AG04449 (cell line): ENCODE measurements at regions not wholly inside any gene's neighbourhood (a gene's known extent, or its start where the extent isn't known, plus 50 kb on each side); places are given as distances from the start of the nearest gene placed in this dataset.

ENCODE experiments used
- CTCF ChIA-PET: fragments of 350-600 bp; formaldehyde crosslinking; extraction: SDS; loops from one replicate; lab custom pipeline; 2021; ENCODE audit warnings: antibody characterized with exemption; lab: Yijun Ruan, JAX
- POLR2A ChIA-PET: fragments of 400-600, 350-600 bp; formaldehyde crosslinking; extraction: SDS; loops from one replicate; lab custom pipeline; 2020; ENCODE audit warnings: antibody characterized with exemption, inconsistent platforms; lab: Yijun Ruan, JAX
- DNase-seq: peaks from one replicate; pipeline ENCODE4 v3.0.0-alpha.2; 2010; ENCODE audit warnings: low read depth, low spot score
- H3K4me3 ChIP-seq: 2 replicates; pipeline ENCODE4 v1.5.1; 2011; ENCODE audit warnings: low read depth, mild to moderate bottlenecking, control low read depth, low read length
- TF ChIP-seq, protein P1 (sequence below): IDR thresholded peaks from one replicate; pipeline ENCODE4 v1.5.1; 2011; ENCODE audit warnings: mild to moderate bottlenecking, moderate library complexity, low read length, control low read depth, inconsistent platforms; ENCODE audit not compliant: insufficient read depth; ENCODE audit errors: missing control alignments

DNA sequence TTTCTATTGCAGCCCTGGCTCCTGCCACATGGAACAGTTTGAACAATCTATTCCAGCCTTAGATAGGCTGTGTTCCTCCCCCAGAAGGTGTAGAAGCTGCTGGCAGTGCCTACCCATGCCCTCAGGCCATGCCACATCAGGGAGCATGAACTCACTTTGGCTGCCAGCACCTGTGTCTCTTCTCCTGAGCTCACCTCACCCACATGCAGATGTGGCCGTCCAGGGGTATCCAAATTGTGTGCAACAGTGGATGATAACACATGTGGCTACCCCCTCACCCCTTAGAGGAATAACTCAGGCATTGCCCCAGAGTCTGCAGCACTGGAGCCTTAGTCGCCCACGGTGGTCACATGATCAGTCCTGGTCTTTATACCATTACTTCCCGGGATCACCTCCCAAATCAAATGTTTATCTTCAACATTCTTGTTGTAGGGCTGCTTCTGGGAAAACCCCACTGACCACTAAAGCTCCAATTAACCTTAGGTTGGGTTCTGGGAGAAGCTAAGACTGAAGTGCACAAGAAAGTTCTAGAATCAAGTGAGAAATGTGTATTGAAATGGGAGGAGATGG is 110.4 kb downstream of the BANF2 start:
- ChIA-PET CTCF (interaction anchor here (1.0 to 2.0 kb wide), 4 partner anchors 10 to 29 kb away, joined by 3 to 7 read pairs (median 4); no protein-coding TSS in a partner anchor), POLR2A (interaction anchor here (0.8 to 1.4 kb wide), 2 partner anchors 8 to 33 kb away, joined by 3 to 4 read pairs; no protein-coding TSS in a partner anchor)
- H3K4me3 ChIP-seq, result no peak overlapping the region
- TF ChIP-seq, protein P1, sequence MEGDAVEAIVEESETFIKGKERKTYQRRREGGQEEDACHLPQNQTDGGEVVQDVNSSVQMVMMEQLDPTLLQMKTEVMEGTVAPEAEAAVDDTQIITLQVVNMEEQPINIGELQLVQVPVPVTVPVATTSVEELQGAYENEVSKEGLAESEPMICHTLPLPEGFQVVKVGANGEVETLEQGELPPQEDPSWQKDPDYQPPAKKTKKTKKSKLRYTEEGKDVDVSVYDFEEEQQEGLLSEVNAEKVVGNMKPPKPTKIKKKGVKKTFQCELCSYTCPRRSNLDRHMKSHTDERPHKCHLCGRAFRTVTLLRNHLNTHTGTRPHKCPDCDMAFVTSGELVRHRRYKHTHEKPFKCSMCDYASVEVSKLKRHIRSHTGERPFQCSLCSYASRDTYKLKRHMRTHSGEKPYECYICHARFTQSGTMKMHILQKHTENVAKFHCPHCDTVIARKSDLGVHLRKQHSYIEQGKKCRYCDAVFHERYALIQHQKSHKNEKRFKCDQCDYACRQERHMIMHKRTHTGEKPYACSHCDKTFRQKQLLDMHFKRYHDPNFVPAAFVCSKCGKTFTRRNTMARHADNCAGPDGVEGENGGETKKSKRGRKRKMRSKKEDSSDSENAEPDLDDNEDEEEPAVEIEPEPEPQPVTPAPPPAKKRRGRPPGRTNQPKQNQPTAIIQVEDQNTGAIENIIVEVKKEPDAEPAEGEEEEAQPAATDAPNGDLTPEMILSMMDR, result no peak
- DNase-seq, result peak; percentile 59

DNA sequence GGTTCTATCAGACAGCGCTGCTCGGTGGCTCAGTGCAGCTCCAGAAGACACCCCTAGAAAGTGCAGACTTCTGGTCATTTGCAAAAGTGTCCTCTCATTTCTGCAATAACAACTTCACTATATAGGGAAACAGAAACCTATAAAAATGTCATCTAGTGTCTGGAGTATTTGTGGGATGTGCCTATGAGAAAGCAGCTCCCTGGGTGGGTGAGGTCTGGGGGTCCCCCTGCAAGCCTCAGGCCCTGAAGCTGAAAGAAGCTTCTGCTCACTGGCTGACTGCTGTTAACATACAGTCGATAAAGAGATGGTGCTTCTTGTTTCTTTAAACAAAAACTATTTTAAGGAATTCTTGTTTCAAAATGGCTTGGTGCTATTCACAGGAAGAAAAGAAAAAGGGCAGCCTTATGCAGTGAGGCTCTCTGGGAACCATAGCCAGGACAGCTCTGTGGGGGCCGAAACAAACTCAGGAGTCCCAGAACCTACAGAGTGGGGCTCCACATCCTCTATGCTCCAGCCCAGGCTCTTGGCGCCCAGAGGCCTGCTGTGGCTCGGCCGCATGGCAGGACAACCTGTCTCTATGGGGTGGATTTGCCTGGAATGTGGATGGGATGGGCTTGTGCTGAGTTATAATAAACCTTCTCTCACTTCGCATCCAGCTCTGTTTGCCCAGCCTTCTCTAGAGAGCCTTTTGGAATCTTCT is 109.7 kb downstream of the BANF2 start:
- ChIA-PET POLR2A (interaction anchor here (0.8 to 1.4 kb wide), 2 partner anchors 9 to 34 kb away, joined by 3 to 4 read pairs; no protein-coding TSS in a partner anchor), CTCF (interaction anchor here (1.0 to 2.0 kb wide), 5 partner anchors 11 to 30 kb away, joined by 3 to 7 read pairs (median 3); no protein-coding TSS in a partner anchor)
- H3K4me3 ChIP-seq, result no peak overlapping the region
- TF ChIP-seq, protein P1, result no peak
- no peak for DNase-seq

DNA sequence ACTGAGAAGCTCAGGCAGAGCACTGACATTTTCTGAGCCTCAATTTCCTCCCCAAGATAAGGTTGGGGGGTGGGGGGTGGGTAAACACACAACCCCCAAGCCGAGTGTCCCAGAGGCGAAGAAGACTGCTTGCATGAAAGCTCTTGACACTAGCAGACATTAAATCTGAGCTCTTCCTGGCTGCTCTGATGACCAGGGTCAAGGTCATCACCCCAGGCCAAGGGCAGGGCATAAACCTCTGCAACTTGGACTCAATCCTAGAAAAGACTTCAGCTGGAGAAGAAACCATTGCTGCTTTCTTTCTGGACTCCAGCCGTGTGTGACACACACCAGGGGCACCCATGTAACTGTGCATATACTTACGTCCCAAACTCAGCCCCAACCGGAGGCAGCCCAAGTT is 109.0 kb downstream of the BANF2 start:
- ChIA-PET CTCF (interaction anchor here (0.9 to 2.0 kb wide), 4 partner anchors 11 to 13 kb away, joined by 3 to 7 read pairs (median 4); no protein-coding TSS in a partner anchor), POLR2A (interaction anchor here (0.5 kb wide), 1 partner anchor 157 kb away, joined by 3 read pairs; no protein-coding TSS in a partner anchor)
- no peak for DNase-seq
- TF ChIP-seq, protein P1, result no peak
- H3K4me3 ChIP-seq, result no peak overlapping the region

DNA sequence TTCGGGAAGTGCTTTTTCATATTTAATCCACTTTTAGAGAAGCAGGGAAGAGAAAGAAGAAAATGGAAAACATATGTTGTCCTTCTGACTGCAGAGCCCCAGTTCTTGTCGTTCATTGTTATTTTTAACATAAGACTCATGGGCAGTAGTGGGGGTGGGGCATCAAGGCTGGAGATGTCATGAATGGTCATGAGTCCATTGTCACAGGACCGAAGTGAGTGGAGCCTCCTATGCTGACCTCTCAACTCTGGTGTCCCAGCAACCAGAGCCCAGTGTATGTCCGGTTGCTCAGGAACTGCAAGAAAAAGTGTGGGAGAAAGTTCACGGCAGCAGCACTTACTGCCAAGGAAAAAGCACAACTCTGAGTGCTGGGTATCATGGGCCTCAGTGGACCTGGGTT is 108.6 kb downstream of the BANF2 start:
- no peak overlapping the region for H3K4me3 ChIP-seq
- CTCF ChIA-PET, result interaction anchor here (0.9 to 1.3 kb wide), 2 partner anchors 11 to 12 kb away, joined by 3 read pairs; no protein-coding TSS in a partner anchor
- POLR2A ChIA-PET, result no interaction called here
- TF ChIP-seq, protein P1, result no peak
- DNase-seq, result no peak

DNA sequence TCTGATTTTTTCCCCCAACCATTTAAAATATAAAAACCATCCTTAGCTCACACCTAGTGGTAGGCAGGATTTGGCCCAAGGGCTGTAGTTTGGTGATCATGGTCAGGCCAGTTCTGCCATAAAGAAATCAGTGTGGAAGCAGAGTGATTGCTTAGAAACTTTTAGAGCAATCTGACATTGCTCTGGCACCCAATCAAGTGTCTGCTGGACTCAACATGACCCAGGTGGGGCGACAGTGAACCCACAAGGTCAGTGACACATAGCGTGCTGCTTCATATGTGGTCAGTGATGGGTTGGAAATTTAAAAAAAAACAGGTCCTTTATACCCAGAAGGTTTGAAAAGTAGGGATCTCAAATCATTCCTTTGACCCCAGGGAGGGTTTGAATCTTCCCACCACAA is 107.9 kb downstream of the BANF2 start:
- TF ChIP-seq, protein P1, result no peak
- ChIA-PET POLR2A (interaction anchor here (1.7 kb wide), 1 partner anchor 125 kb away, joined by 8 read pairs; the partner anchor contains the start of gene RRBP1), CTCF (interaction anchor here (1.7 kb wide), 1 partner anchor 9 kb away, joined by 5 read pairs; no protein-coding TSS in a partner anchor)
- DNase-seq, result no peak
- no peak overlapping the region for H3K4me3 ChIP-seq
